Nephron progenitor cell (in vitro differentiated cells): ENCODE measurements at regions not wholly inside any gene's neighbourhood (a gene's known extent, or its start where the extent isn't known, plus 50 kb on each side); places are given as distances from the start of the nearest gene placed in this dataset.
"Not testable (repeated sequence)": the region's sequence is repeated elsewhere in the genome, so short reads cannot be mapped to it uniquely, and the experiment has no call there.

Source experiments
- DNase-seq: peaks from one replicate; pipeline ENCODE4 v3.0.0; 2021
- H3K27ac Mint-ChIP-seq: 2 replicates; pipeline ENCODE4 v1.8.0; 2021; ENCODE audit warnings: mild to moderate bottlenecking, moderate library complexity, mixed read lengths
- H3K27me3 Mint-ChIP-seq: 2 replicates; pipeline ENCODE4 v1.8.0; 2021; ENCODE audit warnings: mild to moderate bottlenecking, low read depth, mixed read lengths; ENCODE audit not compliant: poor library complexity
- H3K36me3 Mint-ChIP-seq: 2 replicates; pipeline ENCODE4 v1.8.0; 2021; ENCODE audit warnings: low read depth, mixed read lengths
- H3K4me1 Mint-ChIP-seq: 2 replicates; pipeline ENCODE4 v1.8.0; 2021; ENCODE audit warnings: mixed read lengths
- H3K4me3 Mint-ChIP-seq: 2 replicates; pipeline ENCODE4 v1.8.0; 2021; ENCODE audit warnings: mild to moderate bottlenecking, moderate library complexity, mixed read lengths
- H3K9me3 Mint-ChIP-seq: 2 replicates; pipeline ENCODE4 v1.8.0; 2021; ENCODE audit warnings: mild to moderate bottlenecking, moderate library complexity, mixed read lengths
- TF ChIP-seq, protein P1 (sequence below): fragments of 200-600 bp; sonication (generic); IDR thresholded peaks from 2 replicates; pipeline ENCODE4 v1.5.0; 2021; ENCODE audit warnings: antibody characterized with exemption

DNA sequence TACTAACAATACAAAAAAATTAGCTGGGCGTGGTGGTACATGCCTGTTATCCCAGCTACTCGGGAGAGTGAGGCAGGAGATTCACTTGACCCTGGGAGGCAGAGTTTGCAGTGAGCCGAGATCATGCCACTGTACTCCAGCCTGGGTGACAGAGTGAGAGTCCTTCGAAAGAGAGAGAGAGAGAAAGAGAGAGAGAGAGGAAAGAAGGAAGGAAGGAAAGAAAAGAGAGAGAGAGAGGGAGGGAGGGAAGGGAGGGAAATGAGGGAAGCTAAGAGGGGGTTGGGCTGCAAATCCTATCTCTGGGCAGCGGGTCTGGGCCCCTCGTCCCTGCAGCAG is 59.9 kb upstream of the TFRC start:
- Mint-ChIP-seq H3K4me1 (peaks cover 55% of the 10 kb centered on the region), H3K36me3 (no peaks in the 10 kb centered on the region), H3K4me3 (no peak overlapping the region), H3K27me3 (peaks cover 12% of the 10 kb centered on the region), H3K9me3 (peaks cover 13% of the 10 kb centered on the region), H3K27ac (no peak overlapping the region)
- no peak for DNase-seq
- TF ChIP-seq, protein P1, sequence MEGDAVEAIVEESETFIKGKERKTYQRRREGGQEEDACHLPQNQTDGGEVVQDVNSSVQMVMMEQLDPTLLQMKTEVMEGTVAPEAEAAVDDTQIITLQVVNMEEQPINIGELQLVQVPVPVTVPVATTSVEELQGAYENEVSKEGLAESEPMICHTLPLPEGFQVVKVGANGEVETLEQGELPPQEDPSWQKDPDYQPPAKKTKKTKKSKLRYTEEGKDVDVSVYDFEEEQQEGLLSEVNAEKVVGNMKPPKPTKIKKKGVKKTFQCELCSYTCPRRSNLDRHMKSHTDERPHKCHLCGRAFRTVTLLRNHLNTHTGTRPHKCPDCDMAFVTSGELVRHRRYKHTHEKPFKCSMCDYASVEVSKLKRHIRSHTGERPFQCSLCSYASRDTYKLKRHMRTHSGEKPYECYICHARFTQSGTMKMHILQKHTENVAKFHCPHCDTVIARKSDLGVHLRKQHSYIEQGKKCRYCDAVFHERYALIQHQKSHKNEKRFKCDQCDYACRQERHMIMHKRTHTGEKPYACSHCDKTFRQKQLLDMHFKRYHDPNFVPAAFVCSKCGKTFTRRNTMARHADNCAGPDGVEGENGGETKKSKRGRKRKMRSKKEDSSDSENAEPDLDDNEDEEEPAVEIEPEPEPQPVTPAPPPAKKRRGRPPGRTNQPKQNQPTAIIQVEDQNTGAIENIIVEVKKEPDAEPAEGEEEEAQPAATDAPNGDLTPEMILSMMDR = no peak

DNA sequence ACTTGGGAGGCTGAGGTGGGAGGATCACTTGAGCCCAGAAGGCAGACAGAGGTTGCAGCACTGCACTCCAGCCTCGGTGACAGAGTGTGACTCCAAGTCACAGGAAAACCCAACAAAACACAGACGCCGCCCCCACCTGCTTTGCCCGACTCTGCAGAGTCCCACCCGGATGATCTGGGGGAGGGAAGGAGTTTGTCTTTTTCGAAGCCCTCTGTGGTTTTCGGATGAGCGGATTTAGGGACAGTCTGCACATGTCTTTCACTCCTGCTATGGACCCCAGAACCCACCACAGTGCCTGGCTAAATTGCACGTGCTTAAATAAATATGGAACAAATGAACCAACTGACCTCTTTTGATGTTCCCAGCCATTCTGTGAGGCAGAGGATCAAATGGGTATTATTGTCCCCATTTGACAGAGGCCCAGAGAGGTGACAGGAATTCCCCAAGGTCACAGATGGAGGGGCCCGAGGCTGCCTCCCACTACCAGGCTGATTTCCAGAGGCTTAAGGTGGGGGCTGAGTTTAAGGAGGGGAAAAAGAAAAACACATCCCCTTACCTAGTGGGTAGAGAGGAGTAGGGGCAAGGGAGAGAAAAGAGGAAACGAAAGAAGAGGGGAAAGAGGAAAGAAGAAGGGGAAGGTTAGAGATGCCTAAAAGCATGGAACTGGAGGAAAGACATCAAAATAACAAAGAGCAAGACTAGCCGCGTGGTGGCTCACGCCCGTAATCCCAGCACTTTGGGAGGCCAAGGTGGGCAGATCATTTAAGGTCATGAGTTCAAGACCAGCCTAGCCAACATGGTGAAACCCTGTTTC is 59.4 kb upstream of the TFRC start:
- peaks cover 12% of the 10 kb centered on the region for H3K27me3 Mint-ChIP-seq
- H3K36me3 Mint-ChIP-seq = no peaks in the 10 kb centered on the region
- no peak overlapping the region for H3K4me3 Mint-ChIP-seq
- no peak for DNase-seq
- H3K4me1 Mint-ChIP-seq = peaks cover 52% of the 10 kb centered on the region
- H3K9me3 Mint-ChIP-seq = peaks cover 9% of the 10 kb centered on the region
- TF ChIP-seq, protein P1 = no peak
- peak overlapping the region; percentile 69 for H3K27ac Mint-ChIP-seq

DNA sequence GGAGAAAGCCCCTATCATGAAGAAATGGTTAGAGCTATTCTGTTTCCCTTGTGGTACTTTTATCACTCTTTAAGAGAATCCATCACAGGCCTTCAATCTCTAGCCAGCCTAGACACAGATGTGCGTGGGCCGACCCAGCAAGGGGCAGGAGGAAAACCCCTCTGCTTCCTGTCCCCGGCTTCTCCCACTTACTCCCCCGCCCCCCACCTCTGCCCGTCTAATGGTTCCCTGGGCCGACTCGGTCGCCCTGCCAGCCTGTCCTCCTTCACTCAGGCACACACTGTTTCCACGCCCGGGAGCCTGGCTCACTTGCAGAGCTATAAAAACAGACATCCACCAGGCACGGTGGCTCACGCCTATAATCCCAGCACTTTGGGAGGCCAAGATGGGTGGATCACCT is 58.3 kb upstream of the TFRC start:
- TF ChIP-seq, protein P1 = no peak
- no peak overlapping the region for H3K4me3 Mint-ChIP-seq
- peak; percentile 35 for DNase-seq
- H3K4me1 Mint-ChIP-seq = peaks cover 44% of the 10 kb centered on the region
- H3K36me3 Mint-ChIP-seq = no peaks in the 10 kb centered on the region
- H3K9me3 Mint-ChIP-seq = no peaks in the 10 kb centered on the region
- H3K27ac Mint-ChIP-seq = peak overlapping the region; percentile 82
- H3K27me3 Mint-ChIP-seq = peaks cover 12% of the 10 kb centered on the region

DNA sequence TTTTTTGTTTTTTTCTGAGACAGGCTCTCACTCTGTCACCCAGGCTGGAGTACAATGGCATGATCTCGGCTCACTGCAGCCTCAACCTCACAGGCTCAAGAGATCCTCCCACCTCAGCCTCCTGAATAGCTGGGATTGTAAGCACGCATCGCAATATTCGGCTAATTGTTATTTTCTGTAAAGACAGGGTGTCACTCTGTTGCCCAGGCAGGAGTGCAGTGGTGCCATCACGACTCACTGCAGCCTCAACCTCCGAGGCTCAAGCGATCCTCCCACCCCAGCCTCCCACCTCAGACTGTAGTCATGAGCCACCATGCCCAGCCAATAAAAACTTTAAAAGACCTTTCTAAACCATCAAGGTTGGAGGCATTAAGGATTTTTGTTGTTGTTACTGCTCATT is 57.4 kb upstream of the TFRC start:
- Mint-ChIP-seq H3K9me3 (no peaks in the 10 kb centered on the region), H3K4me1 (peaks cover 44% of the 10 kb centered on the region), H3K27me3 (peaks cover 15% of the 10 kb centered on the region), H3K4me3 (no peak overlapping the region), H3K27ac (no peak overlapping the region), H3K36me3 (no peaks in the 10 kb centered on the region)
- no peak for DNase-seq
- TF ChIP-seq, protein P1 = no peak

DNA sequence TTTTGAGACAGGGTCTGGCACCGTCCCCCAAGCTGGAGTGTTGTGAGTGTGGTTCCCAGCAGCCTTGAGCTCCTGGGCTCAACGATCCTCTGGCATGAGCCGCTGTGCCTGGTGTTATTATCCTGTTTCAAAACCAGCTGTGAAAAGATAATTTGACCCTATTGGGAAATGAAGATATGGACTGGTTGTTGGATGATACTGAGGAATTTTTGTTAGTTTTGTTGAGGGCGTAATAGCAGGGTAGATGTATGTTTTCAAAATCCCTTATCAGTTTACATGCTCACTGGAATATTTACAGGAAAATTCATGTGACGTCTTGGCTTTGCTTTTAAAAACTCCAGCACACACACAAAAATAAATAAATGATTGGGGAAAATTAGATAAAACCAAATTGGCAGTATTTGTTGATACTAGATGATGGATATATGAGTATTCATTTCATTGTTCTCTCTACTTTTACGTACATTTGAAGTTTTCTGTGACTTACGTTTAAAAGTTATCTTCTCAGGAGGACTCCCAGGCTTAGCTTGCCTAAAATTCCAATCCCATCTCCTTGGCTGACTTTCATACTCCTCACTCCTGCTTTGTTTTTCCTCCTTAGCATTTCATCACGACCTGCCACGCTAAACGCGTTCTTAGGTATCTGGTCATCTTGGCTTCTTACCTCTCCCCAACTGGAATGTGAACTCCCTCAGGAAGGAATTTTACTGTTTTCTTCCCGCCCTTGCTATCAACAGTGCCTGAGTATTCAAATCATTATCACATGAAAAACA is 56.8 kb upstream of the TFRC start:
- H3K27me3 Mint-ChIP-seq = peaks cover 15% of the 10 kb centered on the region
- no peak for DNase-seq
- no peaks in the 10 kb centered on the region for H3K9me3 Mint-ChIP-seq
- no peak overlapping the region for H3K4me3 Mint-ChIP-seq
- H3K4me1 Mint-ChIP-seq = peaks cover 44% of the 10 kb centered on the region
- TF ChIP-seq, protein P1 = no peak
- H3K36me3 Mint-ChIP-seq = no peaks in the 10 kb centered on the region
- peak overlapping the region; percentile 43 for H3K27ac Mint-ChIP-seq

DNA sequence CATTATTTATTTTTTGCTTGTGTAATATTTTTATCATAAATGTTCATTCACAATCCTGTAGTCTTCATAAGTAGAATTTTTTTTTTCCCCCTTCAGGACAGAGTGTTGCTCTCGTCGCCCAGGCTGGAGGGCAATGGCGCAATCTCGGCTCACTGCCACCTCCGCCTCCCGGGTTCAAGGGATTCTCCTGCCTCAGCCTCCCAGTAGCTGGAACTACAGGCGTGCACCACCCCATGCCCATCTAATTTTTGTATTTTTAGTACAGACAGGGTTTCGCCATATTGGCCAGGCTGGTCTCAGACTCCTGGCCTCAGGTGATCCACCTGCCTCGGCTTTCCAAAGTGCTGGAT is 54.7 kb upstream of the TFRC start:
- DNase-seq, H3K9me3 Mint-ChIP-seq, H3K4me3 Mint-ChIP-seq, H3K27ac Mint-ChIP-seq, H3K36me3 Mint-ChIP-seq: not testable (repeated sequence)
- peaks cover 18% of the 10 kb centered on the region for H3K27me3 Mint-ChIP-seq
- H3K4me1 Mint-ChIP-seq = peaks cover 27% of the 10 kb centered on the region
